Left colon (tissue), 2 donors: ENCODE measurements at regions not wholly inside any gene's neighbourhood (a gene's known extent, or its start where the extent isn't known, plus 50 kb on each side); places are given as distances from the start of the nearest gene placed in this dataset.
"Not testable (repeated sequence)": the region's sequence is repeated elsewhere in the genome, so short reads cannot be mapped to it uniquely, and the experiment has no call there.

Source experiments
- ATAC-seq: fragments of 200-7000 bp; cut with Tn5 transposase; one replicate; pipeline ENCODE4 v1.9.1; 2020; ENCODE audit warnings: mild to moderate bottlenecking, moderate library complexity
- DNase-seq, 2 donors: peaks; one replicate each; pipeline ENCODE4 v3.0.0-alpha.2; 2020
- intact Hi-C, 2 donors: fragments of 100-400 bp; cut with DNase I in 1 of 2; cut with micrococcal nuclease in 1 of 2; formaldehyde crosslinking; loops; one replicate each; pipeline versions ENCODE4 v1.11.2 to v1.14.0; 2022; cut with DNase I, micrococcal nuclease
- donor health status: DM: no; HTN: no; CAD: no.
- donor health status: DM: yes; HTN: yes; CAD: no.

GRCh38 chr6:2611092-2611491, 139.6 kb downstream of the MYLK4 start:
- intact Hi-C loops = no loop called here
- DNase-seq (no peak), ATAC-seq (peak; percentile 78)

- intact Hi-C loops = no loop called here
- DNase-seq (no peak), ATAC-seq (no peak)
Observed at GRCh38 chr6:2608503-2608902, 142.2 kb downstream of the MYLK4 start.

GRCh38 chr6:2600363-2600762, 150.4 kb downstream of the MYLK4 start:
- DNase-seq = no peak
- intact Hi-C loops = no loop called here
- ATAC-seq = no peak

GRCh38 chr6:2599817-2600216, 150.9 kb downstream of the MYLK4 start:
- ATAC-seq (no peak), DNase-seq (no peak)
- intact Hi-C loops = no loop called here

GRCh38 chr6:2598867-2599266, 151.9 kb downstream of the MYLK4 start:
- no peak for ATAC-seq
- DNase-seq = no peak
- intact Hi-C loops = no loop called here

GRCh38 chr6:2597991-2598390, 152.7 kb downstream of the MYLK4 start:
- ATAC-seq (no peak), DNase-seq (no peak)
- intact Hi-C loops = no loop called here

GRCh38 chr6:2597457-2597856, 153.3 kb downstream of the MYLK4 start:
- ATAC-seq, intact Hi-C loops, DNase-seq: not testable (repeated sequence)

GRCh38 chr6:2596222-2596621, 154.5 kb downstream of the MYLK4 start:
- DNase-seq (no peak), ATAC-seq (no peak)
- intact Hi-C loops = no loop called here

- intact Hi-C loops = no loop called here
- no peak for ATAC-seq
- no peak for DNase-seq
Observed at GRCh38 chr6:2594868-2595267, 155.9 kb downstream of the MYLK4 start.

- intact Hi-C loops = no loop called here
Observed at GRCh38 chr6:2593167-2593566, 157.6 kb downstream of the MYLK4 start.

GRCh38 chr6:2589171-2589661, 161.5 kb downstream of the MYLK4 start:
- ATAC-seq (peak; percentile 39), DNase-seq (peak; percentile 29 to 30)
- intact Hi-C loops = no loop called here

More at GRCh38 chr6:2593167-2593566, 157.6 kb downstream of the MYLK4 start:
- no peak for DNase-seq
- no peak for ATAC-seq

- intact Hi-C loops = no loop called here
- no peak for DNase-seq
Observed at GRCh38 chr6:2583459-2583858, 167.3 kb downstream of the MYLK4 start.

GRCh38 chr6:2582268-2582667, 168.5 kb downstream of the MYLK4 start:
- DNase-seq (no peak), ATAC-seq (no peak)
- intact Hi-C loops = no loop called here

More at GRCh38 chr6:2583459-2583858, 167.3 kb downstream of the MYLK4 start:
- no peak for ATAC-seq

- intact Hi-C loops = no loop called here
- no peak for DNase-seq
- ATAC-seq = no peak
Observed at GRCh38 chr6:2581611-2582010, 169.1 kb downstream of the MYLK4 start.

- intact Hi-C loops = no loop called here
- DNase-seq (no peak), ATAC-seq (no peak)
Observed at GRCh38 chr6:2581011-2581410, 169.7 kb downstream of the MYLK4 start.

GRCh38 chr6:2579804-2580570, 170.7 kb downstream of the MYLK4 start:
- DNase-seq (no peak), ATAC-seq (no peak)
- intact Hi-C loops = no loop called here

GRCh38 chr6:2579241-2579761, 171.4 kb downstream of the MYLK4 start:
- ATAC-seq = no peak
- no peak for DNase-seq
- intact Hi-C loops = no loop called here

- intact Hi-C loops = no loop called here
Observed at GRCh38 chr6:2578767-2579166, 172.0 kb downstream of the MYLK4 start.

GRCh38 chr6:2576499-2576898, 174.2 kb downstream of the MYLK4 start:
- DNase-seq (no peak), ATAC-seq (no peak)
- intact Hi-C loops = no loop called here

More at GRCh38 chr6:2578767-2579166, 172.0 kb downstream of the MYLK4 start:
- DNase-seq = no peak
- no peak for ATAC-seq

GRCh38 chr6:2575236-2575635, 175.5 kb downstream of the MYLK4 start:
- intact Hi-C loops = no loop called here
- ATAC-seq = no peak
- no peak for DNase-seq

- intact Hi-C loops, ATAC-seq, DNase-seq: not testable (repeated sequence)
Observed at GRCh38 chr6:2569420-2569819, 181.3 kb downstream of the MYLK4 start.
